ENCODE measurements at regions not wholly inside any gene's neighbourhood (a gene's known extent, or its start where the extent isn't known, plus 50 kb on each side); places are given as distances from the start of the nearest gene placed in this dataset.

DNA sequence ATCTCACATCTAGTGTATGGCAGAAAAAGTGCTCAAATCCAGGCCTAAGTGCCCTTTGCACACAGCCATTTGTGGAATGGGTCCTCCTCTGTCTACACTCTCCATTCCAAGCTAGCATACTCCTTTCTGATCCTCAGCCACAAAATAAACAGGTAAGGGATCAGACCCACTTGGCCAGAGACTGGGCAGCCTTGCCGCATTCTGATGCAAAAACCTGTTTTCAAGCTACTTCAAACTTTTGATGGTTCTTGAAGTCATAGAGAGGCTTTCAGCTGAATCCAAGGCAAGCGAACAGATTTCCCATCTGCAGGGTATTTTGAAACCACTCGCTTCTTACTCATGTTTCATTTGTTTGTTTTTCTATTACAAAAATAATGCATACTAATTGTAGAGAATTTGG, 136.6 kb upstream of the NAV2 start:
- H3K9me3 Mint-ChIP-seq, result no peaks in the 10 kb centered on the region
- H3K4me2 ChIP-seq, result no peak overlapping the region

More for the DNA sequence above, 136.6 kb upstream of the NAV2 start:
- Histone ChIP-seq H3K4me1 (ENCODE audit: insufficient read depth) (no peaks in the 10 kb centered on the region), H2AFZ (no peak overlapping the region), H4K20me1 (replicated peaks; ENCODE audit: insufficient read depth) (no peaks in the 10 kb centered on the region), H3F3A (replicated peaks; ENCODE audit: low read depth) (no peaks in the 10 kb centered on the region), H3K9me2 (ENCODE audit: insufficient read depth) (no peaks in the 10 kb centered on the region), H3K36me3 (ENCODE audit: insufficient read depth) (no peaks in the 10 kb centered on the region), H3K27me3 (ENCODE audit: insufficient read depth) (no peaks in the 10 kb centered on the region), H3K4me3 (no peak overlapping the region), H3K79me2 (replicated peaks; ENCODE audit: insufficient read depth) (no peaks in the 10 kb centered on the region), H3K27ac (ENCODE audit: low read depth) (no peak overlapping the region)
- no peaks in the 10 kb centered on the region for H3K36me3 Mint-ChIP-seq (ENCODE audit: low read depth)
- H3K4me1 Mint-ChIP-seq, result peaks cover 8% of the 10 kb centered on the region; the same call in 2 of the 3 replicates
- peaks cover 2% of the 10 kb centered on the region for H3K27me3 Mint-ChIP-seq (ENCODE audit: insufficient read depth, low read depth, poor library complexity)
- DNase-seq (ENCODE audit: low spot score), result no peak
- no peak for ATAC-seq
- no peak overlapping the region for H3K4me3 Mint-ChIP-seq
- TF ChIP-seq CREB1 (CRISPR knock-in tag; IDR thresholded peaks at IDR 0.05; ENCODE audit: low read depth), result no peak
- TF ChIP-seq, protein P1, sequence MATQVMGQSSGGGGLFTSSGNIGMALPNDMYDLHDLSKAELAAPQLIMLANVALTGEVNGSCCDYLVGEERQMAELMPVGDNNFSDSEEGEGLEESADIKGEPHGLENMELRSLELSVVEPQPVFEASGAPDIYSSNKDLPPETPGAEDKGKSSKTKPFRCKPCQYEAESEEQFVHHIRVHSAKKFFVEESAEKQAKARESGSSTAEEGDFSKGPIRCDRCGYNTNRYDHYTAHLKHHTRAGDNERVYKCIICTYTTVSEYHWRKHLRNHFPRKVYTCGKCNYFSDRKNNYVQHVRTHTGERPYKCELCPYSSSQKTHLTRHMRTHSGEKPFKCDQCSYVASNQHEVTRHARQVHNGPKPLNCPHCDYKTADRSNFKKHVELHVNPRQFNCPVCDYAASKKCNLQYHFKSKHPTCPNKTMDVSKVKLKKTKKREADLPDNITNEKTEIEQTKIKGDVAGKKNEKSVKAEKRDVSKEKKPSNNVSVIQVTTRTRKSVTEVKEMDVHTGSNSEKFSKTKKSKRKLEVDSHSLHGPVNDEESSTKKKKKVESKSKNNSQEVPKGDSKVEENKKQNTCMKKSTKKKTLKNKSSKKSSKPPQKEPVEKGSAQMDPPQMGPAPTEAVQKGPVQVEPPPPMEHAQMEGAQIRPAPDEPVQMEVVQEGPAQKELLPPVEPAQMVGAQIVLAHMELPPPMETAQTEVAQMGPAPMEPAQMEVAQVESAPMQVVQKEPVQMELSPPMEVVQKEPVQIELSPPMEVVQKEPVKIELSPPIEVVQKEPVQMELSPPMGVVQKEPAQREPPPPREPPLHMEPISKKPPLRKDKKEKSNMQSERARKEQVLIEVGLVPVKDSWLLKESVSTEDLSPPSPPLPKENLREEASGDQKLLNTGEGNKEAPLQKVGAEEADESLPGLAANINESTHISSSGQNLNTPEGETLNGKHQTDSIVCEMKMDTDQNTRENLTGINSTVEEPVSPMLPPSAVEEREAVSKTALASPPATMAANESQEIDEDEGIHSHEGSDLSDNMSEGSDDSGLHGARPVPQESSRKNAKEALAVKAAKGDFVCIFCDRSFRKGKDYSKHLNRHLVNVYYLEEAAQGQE (IDR thresholded peaks at IDR 0.05; ENCODE audit: unreplicated experiment), result no peak
- TF ChIP-seq JUNB (IDR thresholded peaks at IDR 0.05; ENCODE audit: unreplicated experiment), result no peak
- no peak for TF ChIP-seq POLR2AphosphoS5 (IDR thresholded peaks at IDR 0.05; ENCODE audit: low read depth)
- TF ChIP-seq, protein P2, sequence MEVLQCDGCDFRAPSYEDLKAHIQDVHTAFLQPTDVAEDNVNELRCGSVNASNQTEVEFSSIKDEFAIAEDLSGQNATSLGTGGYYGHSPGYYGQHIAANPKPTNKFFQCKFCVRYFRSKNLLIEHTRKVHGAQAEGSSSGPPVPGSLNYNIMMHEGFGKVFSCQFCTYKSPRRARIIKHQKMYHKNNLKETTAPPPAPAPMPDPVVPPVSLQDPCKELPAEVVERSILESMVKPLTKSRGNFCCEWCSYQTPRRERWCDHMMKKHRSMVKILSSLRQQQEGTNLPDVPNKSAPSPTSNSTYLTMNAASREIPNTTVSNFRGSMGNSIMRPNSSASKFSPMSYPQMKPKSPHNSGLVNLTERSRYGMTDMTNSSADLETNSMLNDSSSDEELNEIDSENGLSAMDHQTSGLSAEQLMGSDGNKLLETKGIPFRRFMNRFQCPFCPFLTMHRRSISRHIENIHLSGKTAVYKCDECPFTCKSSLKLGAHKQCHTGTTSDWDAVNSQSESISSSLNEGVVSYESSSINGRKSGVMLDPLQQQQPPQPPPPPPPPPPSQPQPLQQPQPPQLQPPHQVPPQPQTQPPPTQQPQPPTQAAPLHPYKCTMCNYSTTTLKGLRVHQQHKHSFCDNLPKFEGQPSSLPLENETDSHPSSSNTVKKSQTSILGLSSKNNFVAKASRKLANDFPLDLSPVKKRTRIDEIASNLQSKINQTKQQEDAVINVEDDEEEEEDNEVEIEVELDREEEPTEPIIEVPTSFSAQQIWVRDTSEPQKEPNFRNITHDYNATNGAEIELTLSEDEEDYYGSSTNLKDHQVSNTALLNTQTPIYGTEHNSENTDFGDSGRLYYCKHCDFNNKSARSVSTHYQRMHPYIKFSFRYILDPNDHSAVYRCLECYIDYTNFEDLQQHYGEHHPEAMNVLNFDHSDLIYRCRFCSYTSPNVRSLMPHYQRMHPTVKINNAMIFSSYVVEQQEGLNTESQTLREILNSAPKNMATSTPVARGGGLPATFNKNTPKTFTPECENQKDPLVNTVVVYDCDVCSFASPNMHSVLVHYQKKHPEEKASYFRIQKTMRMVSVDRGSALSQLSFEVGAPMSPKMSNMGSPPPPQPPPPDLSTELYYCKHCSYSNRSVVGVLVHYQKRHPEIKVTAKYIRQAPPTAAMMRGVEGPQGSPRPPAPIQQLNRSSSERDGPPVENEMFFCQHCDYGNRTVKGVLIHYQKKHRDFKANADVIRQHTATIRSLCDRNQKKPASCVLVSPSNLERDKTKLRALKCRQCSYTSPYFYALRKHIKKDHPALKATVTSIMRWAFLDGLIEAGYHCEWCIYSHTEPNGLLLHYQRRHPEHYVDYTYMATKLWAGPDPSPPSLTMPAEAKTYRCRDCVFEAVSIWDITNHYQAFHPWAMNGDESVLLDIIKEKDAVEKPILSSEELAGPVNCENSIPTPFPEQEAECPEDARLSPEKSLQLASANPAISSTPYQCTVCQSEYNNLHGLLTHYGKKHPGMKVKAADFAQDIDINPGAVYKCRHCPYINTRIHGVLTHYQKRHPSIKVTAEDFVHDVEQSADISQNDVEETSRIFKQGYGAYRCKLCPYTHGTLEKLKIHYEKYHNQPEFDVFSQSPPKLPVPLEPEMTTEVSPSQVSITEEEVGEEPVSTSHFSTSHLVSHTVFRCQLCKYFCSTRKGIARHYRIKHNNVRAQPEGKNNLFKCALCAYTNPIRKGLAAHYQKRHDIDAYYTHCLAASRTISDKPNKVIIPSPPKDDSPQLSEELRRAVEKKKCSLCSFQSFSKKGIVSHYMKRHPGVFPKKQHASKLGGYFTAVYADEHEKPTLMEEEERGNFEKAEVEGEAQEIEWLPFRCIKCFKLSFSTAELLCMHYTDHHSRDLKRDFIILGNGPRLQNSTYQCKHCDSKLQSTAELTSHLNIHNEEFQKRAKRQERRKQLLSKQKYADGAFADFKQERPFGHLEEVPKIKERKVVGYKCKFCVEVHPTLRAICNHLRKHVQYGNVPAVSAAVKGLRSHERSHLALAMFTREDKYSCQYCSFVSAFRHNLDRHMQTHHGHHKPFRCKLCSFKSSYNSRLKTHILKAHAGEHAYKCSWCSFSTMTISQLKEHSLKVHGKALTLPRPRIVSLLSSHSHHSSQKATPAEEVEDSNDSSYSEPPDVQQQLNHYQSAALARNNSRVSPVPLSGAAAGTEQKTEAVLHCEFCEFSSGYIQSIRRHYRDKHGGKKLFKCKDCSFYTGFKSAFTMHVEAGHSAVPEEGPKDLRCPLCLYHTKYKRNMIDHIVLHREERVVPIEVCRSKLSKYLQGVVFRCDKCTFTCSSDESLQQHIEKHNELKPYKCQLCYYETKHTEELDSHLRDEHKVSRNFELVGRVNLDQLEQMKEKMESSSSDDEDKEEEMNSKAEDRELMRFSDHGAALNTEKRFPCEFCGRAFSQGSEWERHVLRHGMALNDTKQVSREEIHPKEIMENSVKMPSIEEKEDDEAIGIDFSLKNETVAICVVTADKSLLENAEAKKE (CRISPR knock-in tag; IDR thresholded peaks at IDR 0.05), result no peak
- TF ChIP-seq EZH2 (IDR thresholded peaks at IDR 0.05; ENCODE audit: low read depth, unreplicated experiment), result no peak
- no peak for TF ChIP-seq NANOG (IDR thresholded peaks at IDR 0.05; ENCODE audit: borderline replicate concordance)
- TF ChIP-seq, protein P3, sequence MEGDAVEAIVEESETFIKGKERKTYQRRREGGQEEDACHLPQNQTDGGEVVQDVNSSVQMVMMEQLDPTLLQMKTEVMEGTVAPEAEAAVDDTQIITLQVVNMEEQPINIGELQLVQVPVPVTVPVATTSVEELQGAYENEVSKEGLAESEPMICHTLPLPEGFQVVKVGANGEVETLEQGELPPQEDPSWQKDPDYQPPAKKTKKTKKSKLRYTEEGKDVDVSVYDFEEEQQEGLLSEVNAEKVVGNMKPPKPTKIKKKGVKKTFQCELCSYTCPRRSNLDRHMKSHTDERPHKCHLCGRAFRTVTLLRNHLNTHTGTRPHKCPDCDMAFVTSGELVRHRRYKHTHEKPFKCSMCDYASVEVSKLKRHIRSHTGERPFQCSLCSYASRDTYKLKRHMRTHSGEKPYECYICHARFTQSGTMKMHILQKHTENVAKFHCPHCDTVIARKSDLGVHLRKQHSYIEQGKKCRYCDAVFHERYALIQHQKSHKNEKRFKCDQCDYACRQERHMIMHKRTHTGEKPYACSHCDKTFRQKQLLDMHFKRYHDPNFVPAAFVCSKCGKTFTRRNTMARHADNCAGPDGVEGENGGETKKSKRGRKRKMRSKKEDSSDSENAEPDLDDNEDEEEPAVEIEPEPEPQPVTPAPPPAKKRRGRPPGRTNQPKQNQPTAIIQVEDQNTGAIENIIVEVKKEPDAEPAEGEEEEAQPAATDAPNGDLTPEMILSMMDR (conservative IDR thresholded peaks at IDR 0.05; ENCODE audit: low read depth in 2 of 2), result no peak
- TF ChIP-seq, protein P4, sequence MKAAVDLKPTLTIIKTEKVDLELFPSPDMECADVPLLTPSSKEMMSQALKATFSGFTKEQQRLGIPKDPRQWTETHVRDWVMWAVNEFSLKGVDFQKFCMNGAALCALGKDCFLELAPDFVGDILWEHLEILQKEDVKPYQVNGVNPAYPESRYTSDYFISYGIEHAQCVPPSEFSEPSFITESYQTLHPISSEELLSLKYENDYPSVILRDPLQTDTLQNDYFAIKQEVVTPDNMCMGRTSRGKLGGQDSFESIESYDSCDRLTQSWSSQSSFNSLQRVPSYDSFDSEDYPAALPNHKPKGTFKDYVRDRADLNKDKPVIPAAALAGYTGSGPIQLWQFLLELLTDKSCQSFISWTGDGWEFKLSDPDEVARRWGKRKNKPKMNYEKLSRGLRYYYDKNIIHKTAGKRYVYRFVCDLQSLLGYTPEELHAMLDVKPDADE (IDR thresholded peaks at IDR 0.05), result no peak
- no peak for TF ChIP-seq EZH2phosphoT487 (IDR thresholded peaks at IDR 0.05; ENCODE audit: unreplicated experiment)
- TF ChIP-seq ZNF331 (CRISPR knock-in tag; IDR thresholded peaks at IDR 0.05; ENCODE audit: low read depth), result no peak
- no peak for TF ChIP-seq STAT1 (IDR thresholded peaks at IDR 0.05; ENCODE audit: unreplicated experiment)
- no peak for TF ChIP-seq ZNF114 (CRISPR knock-in tag; IDR thresholded peaks at IDR 0.05)
- H3K27ac Mint-ChIP-seq, result no peak overlapping the region
